ENCODE measurements at regions not wholly inside any gene's neighbourhood (a gene's known extent, or its start where the extent isn't known, plus 50 kb on each side); places are given as distances from the start of the nearest gene placed in this dataset.

- TF ChIP-seq EGR1 (IDR thresholded peaks at IDR 0.05; ENCODE audit: low read depth): no peak
- TF ChIP-seq ATF3 (IDR thresholded peaks at IDR 0.05): no peak
- no peak for TF ChIP-seq POLR2AphosphoS5 (IDR thresholded peaks at IDR 0.05; ENCODE audit: low read depth, low read length)
- TF ChIP-seq POLR2A (IDR thresholded peaks at IDR 0.05; ENCODE audit: borderline replicate concordance, extremely low read depth, insufficient read depth, insufficient read length): no peak
- TF ChIP-seq EZH2 (IDR thresholded peaks at IDR 0.05): no peak
These were observed 600.5 kb upstream of the SYT4 start for GRCh38 chr18:43877616-43878321.

Data from HCT116 (cell line).